MM.1S (cell line): ENCODE measurements at regions not wholly inside any gene's neighbourhood (a gene's known extent, or its start where the extent isn't known, plus 50 kb on each side); places are given as distances from the start of the nearest gene placed in this dataset.

Experiments used
- EZH2 ChIP-seq: fragments of 300-600 bp; sonication (generic); optimal IDR thresholded peaks from 2 replicates; pipeline ENCODE3; 2017; ENCODE audit warnings: low read depth, mild to moderate bottlenecking, antibody characterized with exemption, low read length, mixed read lengths
- EZH2phosphoT487 ChIP-seq: fragments of 300-600 bp; sonication (generic); IDR thresholded peaks from 2 replicates; pipeline ENCODE4 v1.6.1; 2018; ENCODE audit warnings: antibody characterized with exemption, low read length
- TF ChIP-seq, protein P1 (sequence below): fragments of 300-600 bp; sonication (generic); IDR thresholded peaks from 2 replicates; pipeline ENCODE4 v1.5.1; 2016; ENCODE audit warnings: antibody characterized with exemption, low read length, mixed read lengths

DNA sequence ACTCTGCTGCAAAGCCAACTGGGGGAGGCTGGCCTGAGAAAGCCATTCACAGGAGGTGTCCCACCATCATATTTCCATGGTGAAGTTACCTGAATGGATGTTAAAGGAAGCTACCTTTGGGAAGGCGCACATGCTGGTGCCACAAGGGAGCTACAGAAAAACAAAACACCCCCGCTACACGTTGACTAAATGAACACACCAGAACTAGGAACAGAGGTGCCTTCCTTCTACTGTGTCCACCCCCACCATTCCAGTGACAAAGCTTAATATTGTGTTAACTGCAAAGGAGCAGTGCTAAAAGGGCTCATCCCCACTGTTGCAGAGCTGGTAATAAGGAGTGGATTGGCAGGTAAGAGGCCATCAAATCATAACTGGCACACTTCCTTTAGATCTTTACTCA, 420.0 kb upstream of the PODXL start:
- TF ChIP-seq, protein P1, sequence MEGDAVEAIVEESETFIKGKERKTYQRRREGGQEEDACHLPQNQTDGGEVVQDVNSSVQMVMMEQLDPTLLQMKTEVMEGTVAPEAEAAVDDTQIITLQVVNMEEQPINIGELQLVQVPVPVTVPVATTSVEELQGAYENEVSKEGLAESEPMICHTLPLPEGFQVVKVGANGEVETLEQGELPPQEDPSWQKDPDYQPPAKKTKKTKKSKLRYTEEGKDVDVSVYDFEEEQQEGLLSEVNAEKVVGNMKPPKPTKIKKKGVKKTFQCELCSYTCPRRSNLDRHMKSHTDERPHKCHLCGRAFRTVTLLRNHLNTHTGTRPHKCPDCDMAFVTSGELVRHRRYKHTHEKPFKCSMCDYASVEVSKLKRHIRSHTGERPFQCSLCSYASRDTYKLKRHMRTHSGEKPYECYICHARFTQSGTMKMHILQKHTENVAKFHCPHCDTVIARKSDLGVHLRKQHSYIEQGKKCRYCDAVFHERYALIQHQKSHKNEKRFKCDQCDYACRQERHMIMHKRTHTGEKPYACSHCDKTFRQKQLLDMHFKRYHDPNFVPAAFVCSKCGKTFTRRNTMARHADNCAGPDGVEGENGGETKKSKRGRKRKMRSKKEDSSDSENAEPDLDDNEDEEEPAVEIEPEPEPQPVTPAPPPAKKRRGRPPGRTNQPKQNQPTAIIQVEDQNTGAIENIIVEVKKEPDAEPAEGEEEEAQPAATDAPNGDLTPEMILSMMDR: no peak
- no peak for TF ChIP-seq EZH2
- TF ChIP-seq EZH2phosphoT487: no peak
